Peyer's patch (tissue), 2 donors: ENCODE measurements at regions not wholly inside any gene's neighbourhood (a gene's known extent, or its start where the extent isn't known, plus 50 kb on each side); places are given as distances from the start of the nearest gene placed in this dataset.

Experiments used
- small RNA-seq, 2 donors: library from RNA; depleted of rRNA; stranded (forward); fragments of <200 nt; gene quantifications; one replicate each; pipeline ENCODE3, GENCODE V24; 2016

Small RNA genes in the stretch of these regions (small RNA-seq; reads per million reads assigned to genes)
- 0 reads per million in 2 donors for gene AC096644.2
